Smooth muscle cell (in vitro differentiated cells): ENCODE measurements at regions not wholly inside any gene's neighbourhood (a gene's known extent, or its start where the extent isn't known, plus 50 kb on each side); places are given as distances from the start of the nearest gene placed in this dataset.

Experiments
- DNase-seq: peaks from one replicate; lab custom pipeline; 2025; ENCODE audit not compliant: unreplicated experiment; lab: John Stamatoyannopoulos, UW
- H2AFZ ChIP-seq: fragments of 200-600 bp; sonication (generic); 2 replicates; pipeline ENCODE4 v1.6.0; 2016; ENCODE audit warnings: antibody characterized with exemption, low read depth, mild to moderate bottlenecking
- H3F3A ChIP-seq: fragments of 200-600 bp; sonication (generic); 2 replicates; pipeline ENCODE4 v1.6.0; 2017; ENCODE audit warnings: antibody characterized with exemption, low read depth
- H3K27ac ChIP-seq: fragments of 200-600 bp; sonication (generic); 2 replicates; pipeline ENCODE4 v1.5.1; 2016; ENCODE audit warnings: low read depth, mild to moderate bottlenecking
- H3K27me3 ChIP-seq: fragments of 200-600 bp; sonication (generic); 2 replicates; pipeline ENCODE4 v1.6.1; 2016; ENCODE audit warnings: low read depth, mild to moderate bottlenecking
- H3K36me3 ChIP-seq: fragments of 200-600 bp; sonication (generic); 2 replicates; pipeline ENCODE4 v1.5.1; 2016; ENCODE audit warnings: low read depth
- H3K4me1 ChIP-seq: fragments of 200-600 bp; sonication (generic); 2 replicates; pipeline ENCODE4 v1.5.1; 2016; ENCODE audit warnings: low read depth
- H3K4me2 ChIP-seq: fragments of 200-600 bp; sonication (generic); 2 replicates; pipeline ENCODE4 v1.6.0; 2016; ENCODE audit warnings: mild to moderate bottlenecking
- H3K4me3 ChIP-seq: fragments of 200-600 bp; sonication (generic); 2 replicates; pipeline ENCODE4 v1.5.1; 2016; ENCODE audit warnings: mild to moderate bottlenecking
- H3K79me2 ChIP-seq: fragments of 200-600 bp; sonication (generic); 2 replicates; pipeline ENCODE4 v1.6.0; 2016; ENCODE audit warnings: low read depth, mild to moderate bottlenecking
- H3K9ac ChIP-seq: fragments of 200-600 bp; sonication (generic); 2 replicates; pipeline ENCODE4 v1.6.0; 2016; ENCODE audit warnings: low read depth
- H3K9me3 ChIP-seq: fragments of 200-600 bp; sonication (generic); replicated peaks from 2 replicates; pipeline ENCODE4 v1.5.1; 2016; ENCODE audit warnings: low read depth
- H4K20me1 ChIP-seq: fragments of 200-600 bp; sonication (generic); 2 replicates; pipeline ENCODE4 v1.6.0; 2016; ENCODE audit warnings: low read depth
- WGBS: methylation state at CpG from one replicate; pipeline ENCODE4 v1.1.7; 2016; ENCODE audit warnings: low lambda C conversion rate; 5-methylcytosine and 5-hydroxymethylcytosine counted together
- TF ChIP-seq, protein P1 (sequence below): fragments of 200-600 bp; sonication (generic); IDR thresholded peaks from 2 replicates; pipeline ENCODE4 v1.5.1; 2017; ENCODE audit warnings: borderline replicate concordance, mild to moderate bottlenecking, antibody characterized with exemption; ENCODE audit not compliant: insufficient read depth, poor library complexity, severe bottlenecking

DNA sequence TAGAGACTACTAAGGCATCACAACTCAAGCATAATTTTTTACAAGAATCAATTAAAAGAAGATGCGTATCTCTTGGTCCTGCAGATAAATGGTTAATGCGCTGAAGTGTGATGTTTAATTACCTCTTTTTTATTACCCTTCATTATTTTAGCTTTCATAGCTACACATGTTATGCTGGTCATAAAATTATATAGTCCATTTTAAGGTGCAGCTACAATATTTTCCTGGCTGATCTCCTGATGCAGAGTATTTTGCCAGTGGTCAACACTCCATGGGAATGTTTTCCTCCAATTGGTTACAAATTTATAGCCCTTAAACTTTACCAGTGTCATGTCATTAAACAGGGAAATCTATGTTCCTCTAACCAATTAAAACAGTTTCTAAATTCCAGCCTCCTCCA is 1617.2 kb downstream of the PCDH7 start:
- TF ChIP-seq, protein P1, sequence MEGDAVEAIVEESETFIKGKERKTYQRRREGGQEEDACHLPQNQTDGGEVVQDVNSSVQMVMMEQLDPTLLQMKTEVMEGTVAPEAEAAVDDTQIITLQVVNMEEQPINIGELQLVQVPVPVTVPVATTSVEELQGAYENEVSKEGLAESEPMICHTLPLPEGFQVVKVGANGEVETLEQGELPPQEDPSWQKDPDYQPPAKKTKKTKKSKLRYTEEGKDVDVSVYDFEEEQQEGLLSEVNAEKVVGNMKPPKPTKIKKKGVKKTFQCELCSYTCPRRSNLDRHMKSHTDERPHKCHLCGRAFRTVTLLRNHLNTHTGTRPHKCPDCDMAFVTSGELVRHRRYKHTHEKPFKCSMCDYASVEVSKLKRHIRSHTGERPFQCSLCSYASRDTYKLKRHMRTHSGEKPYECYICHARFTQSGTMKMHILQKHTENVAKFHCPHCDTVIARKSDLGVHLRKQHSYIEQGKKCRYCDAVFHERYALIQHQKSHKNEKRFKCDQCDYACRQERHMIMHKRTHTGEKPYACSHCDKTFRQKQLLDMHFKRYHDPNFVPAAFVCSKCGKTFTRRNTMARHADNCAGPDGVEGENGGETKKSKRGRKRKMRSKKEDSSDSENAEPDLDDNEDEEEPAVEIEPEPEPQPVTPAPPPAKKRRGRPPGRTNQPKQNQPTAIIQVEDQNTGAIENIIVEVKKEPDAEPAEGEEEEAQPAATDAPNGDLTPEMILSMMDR = no peak
- DNase-seq = no peak
- Histone ChIP-seq H3K36me3 (no peaks in the 10 kb centered on the region), H3K27me3 (no peaks in the 10 kb centered on the region), H4K20me1 (no peaks in the 10 kb centered on the region), H3K9me3 (no peaks in the 10 kb centered on the region), H3K9ac (no peak overlapping the region), H3K4me1 (no peaks in the 10 kb centered on the region), H3K4me2 (no peak overlapping the region), H3K79me2 (no peaks in the 10 kb centered on the region), H3K27ac (no peak overlapping the region), H3K4me3 (no peak overlapping the region), H2AFZ (no peak overlapping the region), H3F3A (no peaks in the 10 kb centered on the region)
- WGBS = 92% methylated on average over 2 of the region's 2 CpGs

DNA sequence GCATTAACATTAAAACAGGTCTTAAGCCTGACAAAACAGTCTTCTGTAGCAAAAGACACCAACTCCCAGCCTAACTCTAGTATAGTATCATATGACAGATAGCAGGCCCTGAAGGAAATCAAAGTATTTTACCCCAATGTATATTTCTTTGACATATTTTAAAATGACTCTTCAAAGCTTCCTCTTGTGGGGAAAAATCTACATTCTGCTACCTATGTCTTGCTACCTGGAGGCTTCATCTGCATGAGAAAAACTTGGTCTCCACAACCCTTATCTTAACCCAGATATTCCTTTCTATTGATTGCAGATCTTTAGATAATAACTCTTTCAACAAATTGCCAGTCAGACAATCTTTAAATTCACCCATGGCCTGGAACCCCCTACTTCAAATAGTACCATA is 1620.4 kb downstream of the PCDH7 start:
- H3K4me3 ChIP-seq = no peak overlapping the region
- no peaks in the 10 kb centered on the region for H3K9me3 ChIP-seq
- DNase-seq = no peak
- H3K4me2 ChIP-seq = no peak overlapping the region
- H3K9ac ChIP-seq = no peak overlapping the region
- no peak overlapping the region for H2AFZ ChIP-seq
- TF ChIP-seq, protein P1 = no peak
- no peaks in the 10 kb centered on the region for H3F3A ChIP-seq
- H3K27me3 ChIP-seq = no peaks in the 10 kb centered on the region
- H3K27ac ChIP-seq = no peak overlapping the region
- no peaks in the 10 kb centered on the region for H3K36me3 ChIP-seq
- no peaks in the 10 kb centered on the region for H4K20me1 ChIP-seq
- no peaks in the 10 kb centered on the region for H3K4me1 ChIP-seq
- H3K79me2 ChIP-seq = no peaks in the 10 kb centered on the region

DNA sequence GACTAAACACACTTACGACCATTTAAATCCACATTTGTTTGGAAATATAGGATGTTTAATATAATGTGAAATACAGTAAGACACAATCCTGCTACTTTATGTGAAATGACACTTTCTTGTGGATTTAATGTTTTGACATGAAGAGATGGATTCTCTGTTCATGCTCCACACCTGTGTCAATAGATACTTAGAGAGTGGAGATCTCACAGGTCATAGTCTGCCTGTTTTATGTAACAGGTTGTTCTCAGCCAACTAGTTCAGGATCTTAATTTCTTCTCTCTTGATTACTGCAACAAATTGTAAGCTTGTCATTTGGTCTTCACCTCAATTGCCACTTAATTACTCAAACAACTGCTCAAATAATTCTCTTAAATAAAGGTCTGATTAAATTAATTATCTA is 1621.2 kb downstream of the PCDH7 start:
- Histone ChIP-seq H3K36me3 (no peaks in the 10 kb centered on the region), H3K9me3 (no peaks in the 10 kb centered on the region), H3K4me2 (no peak overlapping the region), H3K4me3 (no peak overlapping the region), H3F3A (no peaks in the 10 kb centered on the region), H2AFZ (no peak overlapping the region), H3K79me2 (no peaks in the 10 kb centered on the region), H4K20me1 (no peaks in the 10 kb centered on the region), H3K27me3 (no peaks in the 10 kb centered on the region), H3K9ac (no peak overlapping the region), H3K4me1 (no peaks in the 10 kb centered on the region), H3K27ac (no peak overlapping the region)
- TF ChIP-seq, protein P1 = no peak
- WGBS = 84% methylated on average over 1 of the region's 1 CpG
- DNase-seq = no peak

DNA sequence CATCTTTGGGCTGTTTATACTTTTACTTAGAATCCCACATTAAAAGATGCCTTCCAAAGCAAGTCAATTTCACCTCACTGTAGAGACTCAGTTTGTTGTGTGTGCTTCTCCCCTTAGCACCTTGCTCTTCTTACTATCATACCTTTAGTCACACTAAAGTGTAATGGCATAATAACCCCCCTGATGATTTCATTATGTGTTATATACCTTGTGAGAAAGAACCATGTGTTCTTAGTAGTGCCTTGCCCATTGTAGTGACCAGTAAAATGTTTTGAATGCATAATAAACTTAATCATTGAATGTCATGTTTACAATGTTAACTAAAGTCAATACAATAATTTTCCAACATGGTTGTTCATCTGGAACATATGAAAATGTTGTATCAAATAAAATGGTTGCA is 1621.9 kb downstream of the PCDH7 start:
- Histone ChIP-seq H3F3A (no peaks in the 10 kb centered on the region), H3K36me3 (no peaks in the 10 kb centered on the region), H3K79me2 (no peaks in the 10 kb centered on the region), H3K27ac (no peak overlapping the region), H3K9ac (no peak overlapping the region), H4K20me1 (no peaks in the 10 kb centered on the region), H2AFZ (no peak overlapping the region), H3K27me3 (no peaks in the 10 kb centered on the region), H3K9me3 (no peaks in the 10 kb centered on the region), H3K4me2 (no peak overlapping the region), H3K4me1 (no peaks in the 10 kb centered on the region), H3K4me3 (no peak overlapping the region)
- TF ChIP-seq, protein P1 = no peak
- DNase-seq = no peak
